ENCODE measurements at regions not wholly inside any gene's neighbourhood (a gene's known extent, or its start where the extent isn't known, plus 50 kb on each side); places are given as distances from the start of the nearest gene placed in this dataset.

GRCh38 chr14:95409477-95410272 is 90.0 kb upstream of the CLMN start:
- DNase-seq: no peak

- DNase-seq: no peak
Measured at GRCh38 chr14:95408731-95409476, 89.2 kb upstream of the CLMN start.

GRCh38 chr14:95407354-95407753 is 87.6 kb upstream of the CLMN start:
- no peak for DNase-seq

- no peak for DNase-seq
Measured at GRCh38 chr14:95406756-95407277, 87.1 kb upstream of the CLMN start.

GRCh38 chr14:95404583-95404982 is 84.9 kb upstream of the CLMN start:
- DNase-seq: no peak

GRCh38 chr14:95402578-95402977 is 82.9 kb upstream of the CLMN start:
- no peak for DNase-seq

- DNase-seq: no peak
Measured at GRCh38 chr14:95402176-95402575, 82.5 kb upstream of the CLMN start.

- no peak for DNase-seq
Measured at GRCh38 chr14:95398630-95399547, 79.2 kb upstream of the CLMN start.

- DNase-seq: no peak
Measured at GRCh38 chr14:95397325-95397724, 77.6 kb upstream of the CLMN start.

- no peak for DNase-seq
Measured at GRCh38 chr14:95396221-95396620, 76.5 kb upstream of the CLMN start.

GRCh38 chr14:95395098-95395737 is 75.5 kb upstream of the CLMN start:
- DNase-seq: no peak

GRCh38 chr14:95394297-95395097 is 74.8 kb upstream of the CLMN start:
- no peak for DNase-seq

- DNase-seq: no peak
Measured at GRCh38 chr14:95392841-95393240, 73.1 kb upstream of the CLMN start.

GRCh38 chr14:95391331-95391730 is 71.6 kb upstream of the CLMN start:
- DNase-seq: no peak

GRCh38 chr14:95389471-95390011 is 69.8 kb upstream of the CLMN start:
- no peak for DNase-seq

GRCh38 chr14:95388699-95389098 is 69.0 kb upstream of the CLMN start:
- DNase-seq: no peak

GRCh38 chr14:95387826-95388445 is 68.2 kb upstream of the CLMN start:
- DNase-seq: no peak

GRCh38 chr14:95386536-95387095 is 66.9 kb upstream of the CLMN start:
- DNase-seq: no peak

GRCh38 chr14:95385701-95386100 is 66.0 kb upstream of the CLMN start:
- no peak for DNase-seq

GRCh38 chr14:95382747-95383146 is 63.0 kb upstream of the CLMN start:
- no peak for DNase-seq

GRCh38 chr14:95381726-95382125 is 62.0 kb upstream of the CLMN start:
- DNase-seq: no peak

Data from CD4-positive, alpha-beta T cell treated with Interleukin-17A for 1 hour (primary cell).